Medulla oblongata (tissue), 1 donor: ENCODE measurements at regions not wholly inside any gene's neighbourhood (a gene's known extent, or its start where the extent isn't known, plus 50 kb on each side); places are given as distances from the start of the nearest gene placed in this dataset.
"Not testable (repeated sequence)": the region's sequence is repeated elsewhere in the genome, so short reads cannot be mapped to it uniquely, and the experiment has no call there.

ENCODE experiments used
- DNase-seq: peaks from one replicate; pipeline ENCODE4 v3.0.0-alpha.2; 2015; ENCODE audit errors: extremely low spot score

GRCh38 chr18:51330739-51331138 is 133.3 kb upstream of the MEX3C start:
- no peak for DNase-seq

GRCh38 chr18:51337406-51337805 is 139.9 kb upstream of the MEX3C start:
- no peak for DNase-seq

- no peak for DNase-seq
Observed at GRCh38 chr18:51339856-51340255, 142.4 kb upstream of the MEX3C start.

GRCh38 chr18:51340332-51340731 is 142.9 kb upstream of the MEX3C start:
- DNase-seq: no peak

GRCh38 chr18:51342815-51343214 is 145.3 kb upstream of the MEX3C start:
- DNase-seq: no peak

GRCh38 chr18:51345848-51346391 is 148.4 kb upstream of the MEX3C start:
- DNase-seq: no peak

- no peak for DNase-seq
Observed at GRCh38 chr18:51346404-51346803, 148.9 kb upstream of the MEX3C start.

- DNase-seq: no peak
Observed at GRCh38 chr18:51350081-51350480, 152.6 kb upstream of the MEX3C start.

- no peak for DNase-seq
Observed at GRCh38 chr18:51355841-51356240, 158.4 kb upstream of the MEX3C start.

- DNase-seq: not testable (repeated sequence)
Observed at GRCh38 chr18:51360301-51360700, 162.8 kb upstream of the MEX3C start.

GRCh38 chr18:51361130-51361860 is 163.8 kb upstream of the MEX3C start:
- DNase-seq: no peak

- no peak for DNase-seq
Observed at GRCh38 chr18:51363384-51363783, 165.9 kb upstream of the MEX3C start.

- no peak for DNase-seq
Observed at GRCh38 chr18:51370996-51371395, 173.5 kb upstream of the MEX3C start.

GRCh38 chr18:51371929-51372328 is 174.4 kb upstream of the MEX3C start:
- DNase-seq: no peak

GRCh38 chr18:51382081-51382480 is 184.6 kb upstream of the MEX3C start:
- DNase-seq: no peak

GRCh38 chr18:51383116-51383515 is 185.6 kb upstream of the MEX3C start:
- DNase-seq: no peak

GRCh38 chr18:51383711-51384110 is 186.2 kb upstream of the MEX3C start:
- no peak for DNase-seq

GRCh38 chr18:51385270-51385669 is 187.8 kb upstream of the MEX3C start:
- DNase-seq: no peak

GRCh38 chr18:51390702-51391101 is 193.2 kb upstream of the MEX3C start:
- DNase-seq: no peak

GRCh38 chr18:51391215-51391614 is 193.7 kb upstream of the MEX3C start:
- no peak for DNase-seq

- peak; percentile 75 for DNase-seq
Observed at GRCh38 chr18:51391731-51392130, 194.2 kb upstream of the MEX3C start.

GRCh38 chr18:51397347-51397962 is 200.0 kb upstream of the MEX3C start:
- peak; percentile 49 for DNase-seq

- peak; percentile 46 for DNase-seq
Observed at GRCh38 chr18:51398104-51398503, 200.6 kb upstream of the MEX3C start.
